CD4-positive, alpha-beta T cell treated with Interleukin-17A for 4 hours (primary cell): ENCODE measurements at regions not wholly inside any gene's neighbourhood (a gene's known extent, or its start where the extent isn't known, plus 50 kb on each side); places are given as distances from the start of the nearest gene placed in this dataset.
"Not testable (repeated sequence)": the region's sequence is repeated elsewhere in the genome, so short reads cannot be mapped to it uniquely, and the experiment has no call there.

Experiments used
- DNase-seq: peaks from one replicate; pipeline ENCODE4 v3.0.0-alpha.2; 2020; ENCODE audit warnings: mixed read lengths

GRCh38 chr5:57429513-57430120, 53.0 kb downstream of the ACTBL2 start:
- no peak for DNase-seq

- not testable (repeated sequence) for DNase-seq
Measured at GRCh38 chr5:57429021-57429420, 53.6 kb downstream of the ACTBL2 start.

GRCh38 chr5:57422993-57423392, 59.6 kb downstream of the ACTBL2 start:
- no peak for DNase-seq

GRCh38 chr5:57422341-57422740, 60.3 kb downstream of the ACTBL2 start:
- no peak for DNase-seq

GRCh38 chr5:57420801-57421200, 61.8 kb downstream of the ACTBL2 start:
- no peak for DNase-seq

GRCh38 chr5:57417971-57418370, 64.6 kb downstream of the ACTBL2 start:
- DNase-seq: no peak

- DNase-seq: no peak
Measured at GRCh38 chr5:57417320-57417719, 65.3 kb downstream of the ACTBL2 start.

GRCh38 chr5:57416278-57416994, 66.2 kb downstream of the ACTBL2 start:
- no peak for DNase-seq

- no peak for DNase-seq
Measured at GRCh38 chr5:57414857-57415256, 67.8 kb downstream of the ACTBL2 start.

- no peak for DNase-seq
Measured at GRCh38 chr5:57414191-57414590, 68.4 kb downstream of the ACTBL2 start.

GRCh38 chr5:57413145-57413544, 69.5 kb downstream of the ACTBL2 start:
- DNase-seq: no peak

- DNase-seq: no peak
Measured at GRCh38 chr5:57412680-57413079, 69.9 kb downstream of the ACTBL2 start.

GRCh38 chr5:57411982-57412381, 70.6 kb downstream of the ACTBL2 start:
- no peak for DNase-seq

- DNase-seq: no peak
Measured at GRCh38 chr5:57410374-57411320, 72.0 kb downstream of the ACTBL2 start.

- DNase-seq: no peak
Measured at GRCh38 chr5:57408714-57409113, 73.9 kb downstream of the ACTBL2 start.

- DNase-seq: no peak
Measured at GRCh38 chr5:57408285-57408684, 74.3 kb downstream of the ACTBL2 start.

- DNase-seq: no peak
Measured at GRCh38 chr5:57407391-57407790, 75.2 kb downstream of the ACTBL2 start.

- DNase-seq: no peak
Measured at GRCh38 chr5:57406641-57407040, 76.0 kb downstream of the ACTBL2 start.

- DNase-seq: no peak
Measured at GRCh38 chr5:57405984-57406383, 76.6 kb downstream of the ACTBL2 start.

- DNase-seq: no peak
Measured at GRCh38 chr5:57402761-57403160, 79.8 kb downstream of the ACTBL2 start.

- DNase-seq: no peak
Measured at GRCh38 chr5:57402348-57402747, 80.3 kb downstream of the ACTBL2 start.

GRCh38 chr5:57398413-57399093, 84.1 kb downstream of the ACTBL2 start:
- DNase-seq: no peak

GRCh38 chr5:57396701-57397100, 85.9 kb downstream of the ACTBL2 start:
- DNase-seq: no peak
